AG08396 (cell line): ENCODE measurements at regions not wholly inside any gene's neighbourhood (a gene's known extent, or its start where the extent isn't known, plus 50 kb on each side); places are given as distances from the start of the nearest gene placed in this dataset.

ENCODE experiments used
- DNase-seq: peaks from one replicate; pipeline ENCODE4 v3.0.0; 2012; ENCODE audit warnings: low spot score, mixed read lengths

DNA sequence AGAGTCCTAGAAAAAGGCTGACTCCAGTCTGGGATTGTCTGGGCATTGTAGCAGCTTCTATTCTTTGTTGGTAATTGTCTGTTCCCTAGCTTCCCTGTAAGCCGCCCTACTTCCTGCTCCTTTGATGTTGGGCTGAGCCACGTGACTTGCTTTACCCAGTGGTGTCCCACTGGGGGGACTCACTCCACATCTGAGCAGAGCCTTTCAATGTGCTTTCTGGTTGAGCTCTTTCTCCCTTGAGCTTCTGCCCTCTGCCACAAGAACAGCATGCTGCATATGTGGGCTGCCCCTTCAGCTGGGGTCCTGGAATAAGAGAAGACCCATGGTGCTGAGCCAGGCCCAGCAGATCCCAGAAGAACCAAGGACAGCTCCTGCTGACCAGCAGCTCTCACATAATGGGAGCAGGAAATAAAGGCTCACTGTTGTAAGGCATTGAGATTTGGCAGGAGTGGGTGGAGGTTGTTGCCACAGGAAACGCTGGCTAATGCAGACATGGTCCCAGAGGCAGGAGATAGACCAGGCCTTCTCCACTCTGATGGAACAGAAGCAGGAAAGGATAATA, 276.3 kb upstream of the GJB5 start:
- DNase-seq = no peak

DNA sequence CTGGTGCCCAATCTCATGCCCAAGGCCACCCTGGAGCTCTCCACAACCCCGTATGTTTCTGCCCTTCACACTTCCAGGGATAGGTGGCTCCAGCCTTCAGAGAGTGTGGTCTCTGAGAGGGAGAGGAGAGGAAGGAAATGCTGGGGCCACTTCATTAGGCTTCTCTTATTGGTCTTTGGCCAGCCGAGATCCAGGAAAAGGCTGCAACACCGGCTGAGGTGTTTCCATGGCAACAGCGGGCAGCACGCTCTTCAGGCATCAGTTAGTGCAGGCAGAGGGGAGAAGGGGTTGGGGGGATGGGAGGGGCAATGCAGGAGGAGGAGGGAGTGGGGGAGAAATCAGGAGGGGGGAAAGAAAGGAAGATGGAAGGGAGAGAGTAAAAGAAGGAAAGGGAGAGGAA, 275.1 kb upstream of the GJB5 start:
- no peak for DNase-seq

DNA sequence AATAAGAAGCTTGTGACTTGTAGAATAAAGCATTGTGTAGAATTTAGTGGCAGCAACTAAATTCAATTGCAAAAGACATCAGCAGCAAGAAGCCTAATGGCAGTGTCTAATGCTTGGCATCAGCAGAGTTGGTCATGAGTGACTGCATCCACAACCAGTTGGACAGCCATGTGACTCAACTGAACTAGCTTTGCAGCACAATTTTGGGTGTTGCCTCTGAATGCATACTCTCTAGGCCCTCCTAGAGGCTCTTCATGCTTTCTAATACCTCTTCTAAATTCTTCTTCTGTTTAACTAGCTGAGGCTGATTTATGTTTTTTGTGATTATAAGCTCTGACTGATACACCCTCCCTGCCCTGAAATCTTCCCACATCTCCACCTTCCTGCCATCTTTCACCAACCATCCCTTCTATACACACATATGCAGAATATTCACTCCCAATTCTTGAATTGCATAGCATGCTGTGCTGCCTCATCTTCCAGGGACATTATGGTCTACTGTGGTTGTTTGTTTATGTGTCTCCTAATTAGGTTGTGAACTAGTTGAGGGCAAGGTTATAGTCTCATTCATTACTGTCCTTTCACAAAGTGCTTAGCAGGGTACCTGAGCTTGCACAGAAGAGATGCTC, 266.7 kb upstream of the GJB5 start:
- DNase-seq = no peak

DNA sequence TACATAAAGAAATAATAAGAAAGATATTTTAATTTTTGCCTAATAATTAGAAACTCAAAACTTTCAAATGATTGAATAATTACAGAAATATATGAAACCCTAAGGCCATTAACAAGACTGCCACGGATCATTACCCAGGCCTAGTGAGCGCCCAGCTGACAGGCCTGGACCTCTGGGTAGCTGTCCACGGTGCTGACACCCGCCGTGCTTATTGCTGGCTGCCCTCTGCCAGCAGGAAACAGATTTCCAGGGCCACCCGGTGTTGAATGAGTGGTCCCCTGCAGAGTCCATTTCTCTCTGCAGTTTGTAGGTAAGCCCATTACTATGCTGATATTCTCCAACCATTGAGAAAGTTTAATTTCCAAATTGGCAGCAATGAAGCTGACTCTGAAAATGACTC, 254.4 kb upstream of the GJB5 start:
- DNase-seq = peak; percentile 56

DNA sequence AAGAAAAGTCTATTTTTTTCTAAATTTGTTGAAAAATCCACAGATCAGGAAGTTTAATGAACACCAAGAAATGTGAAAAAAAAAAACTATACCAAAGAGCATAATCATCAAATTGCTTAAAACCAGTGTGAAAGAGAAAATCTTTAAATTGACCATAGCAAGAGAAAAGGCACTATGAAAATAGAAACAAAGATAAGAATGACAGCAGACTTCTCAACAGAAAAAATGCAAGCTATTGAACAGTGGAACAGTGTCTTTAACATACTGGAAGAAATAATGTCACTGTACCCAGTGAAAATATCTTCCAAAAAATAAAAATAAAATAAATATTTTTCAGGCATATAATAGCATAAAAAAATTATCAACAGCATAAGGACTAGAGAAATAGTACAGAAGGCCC, 243.0 kb upstream of the GJB5 start:
- DNase-seq = no peak

DNA sequence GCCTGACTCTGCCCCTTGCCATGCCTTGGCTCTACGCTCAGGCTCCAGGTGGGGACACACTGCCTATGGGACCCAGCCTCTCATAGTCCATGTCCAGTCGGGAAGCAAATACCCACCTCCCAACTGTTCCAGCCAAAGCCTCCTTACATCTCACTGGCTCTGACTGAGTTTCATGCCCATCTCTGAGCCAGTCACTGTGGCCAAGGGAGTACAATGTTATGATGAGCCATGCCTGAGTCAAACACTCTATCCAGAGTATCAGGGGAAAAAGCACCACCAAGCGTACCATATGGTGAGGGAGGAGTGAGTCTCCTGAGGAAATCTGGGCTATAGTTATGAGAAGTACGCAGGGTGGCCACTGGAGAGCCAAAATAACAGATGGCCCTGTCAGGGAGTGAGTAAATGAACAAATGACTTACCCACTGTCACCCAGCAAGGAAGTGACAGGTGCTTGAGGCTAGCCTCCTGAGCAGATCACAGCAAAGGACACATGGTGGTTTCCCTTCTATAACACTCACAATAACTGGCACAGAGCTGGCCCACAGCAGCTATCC, 236.6 kb upstream of the GJB5 start:
- DNase-seq = no peak

DNA sequence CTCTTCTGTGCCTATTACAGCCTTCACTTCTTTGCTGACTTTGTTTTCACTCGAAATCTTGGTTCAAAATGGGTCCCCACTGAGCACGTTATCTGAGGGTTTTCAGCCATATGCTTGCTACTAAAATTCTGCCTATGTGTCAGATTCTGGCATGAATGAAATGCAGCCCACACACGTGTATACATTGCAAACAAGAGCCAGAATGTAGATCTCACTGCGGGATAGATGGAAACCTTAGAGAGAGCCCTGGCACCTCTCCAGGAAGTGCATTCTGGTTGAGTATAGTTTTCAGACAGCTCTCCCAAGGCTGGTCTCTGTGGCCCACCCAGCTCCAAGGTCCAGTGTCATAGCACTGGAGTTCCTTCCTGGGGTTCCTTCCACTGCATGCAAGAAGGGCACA, 234.7 kb upstream of the GJB5 start:
- no peak for DNase-seq

DNA sequence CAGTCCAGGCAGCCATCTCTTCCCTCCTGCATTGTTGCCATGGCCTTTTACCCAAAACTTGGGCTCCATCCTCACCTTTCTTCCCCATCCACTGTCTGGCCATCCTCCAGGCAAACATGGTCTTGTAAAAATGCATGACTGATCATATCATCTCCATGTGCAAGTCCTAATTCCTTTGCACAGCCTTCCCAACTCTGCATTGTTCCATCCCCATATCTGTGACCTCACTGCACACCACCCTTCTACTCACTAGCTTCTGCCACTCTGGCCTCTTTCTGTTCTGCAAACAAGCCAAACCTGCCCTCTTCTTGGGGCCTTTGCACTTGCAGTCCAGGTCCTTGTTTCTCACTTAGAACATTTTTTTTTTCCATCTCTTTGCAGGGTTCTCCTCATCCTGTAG, 230.1 kb upstream of the GJB5 start:
- DNase-seq = no peak

DNA sequence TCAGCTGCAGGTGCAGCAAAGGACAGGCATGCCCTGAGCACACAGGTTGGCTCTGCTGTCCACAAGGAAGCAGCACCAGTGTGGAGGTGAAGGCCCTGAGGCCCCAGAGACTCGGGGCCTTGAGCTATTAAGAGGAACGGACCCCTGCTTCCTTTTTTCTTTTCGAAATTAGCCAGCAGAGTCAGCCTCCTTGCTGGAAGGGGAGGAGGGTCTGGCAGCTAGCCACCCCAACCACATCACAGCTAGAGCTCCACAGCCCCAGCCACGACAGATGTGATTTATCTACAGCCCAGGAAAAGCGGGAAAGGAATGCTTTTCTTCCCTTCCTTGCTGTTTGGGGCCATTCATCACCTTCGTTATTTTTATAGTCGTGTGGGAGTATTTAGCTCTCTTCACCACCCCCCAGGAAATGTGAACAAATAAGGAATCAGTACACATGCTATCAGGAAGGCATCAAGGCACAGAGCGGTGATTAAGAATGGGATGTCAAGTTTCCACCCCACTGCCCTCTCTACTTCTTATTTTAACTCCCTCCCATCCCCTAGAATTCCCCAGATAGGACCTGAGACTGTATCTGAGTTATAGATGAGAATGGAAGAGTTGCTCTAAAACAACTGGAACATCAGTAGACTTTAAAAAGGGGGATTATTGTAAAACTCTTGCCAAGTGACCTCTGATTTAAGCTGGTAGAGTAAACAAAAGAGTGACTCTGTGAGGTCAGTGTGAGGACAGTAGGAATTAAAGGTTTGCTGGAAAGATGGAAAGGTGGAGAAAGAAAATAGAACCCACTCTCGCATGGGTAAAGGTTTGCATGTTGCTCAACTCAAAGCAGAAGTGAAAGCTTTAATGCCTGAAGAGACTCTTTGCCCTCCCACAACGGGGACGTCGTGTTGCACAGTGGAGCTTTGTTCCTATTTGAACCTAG, 224.7 kb upstream of the GJB5 start:
- DNase-seq = no peak

DNA sequence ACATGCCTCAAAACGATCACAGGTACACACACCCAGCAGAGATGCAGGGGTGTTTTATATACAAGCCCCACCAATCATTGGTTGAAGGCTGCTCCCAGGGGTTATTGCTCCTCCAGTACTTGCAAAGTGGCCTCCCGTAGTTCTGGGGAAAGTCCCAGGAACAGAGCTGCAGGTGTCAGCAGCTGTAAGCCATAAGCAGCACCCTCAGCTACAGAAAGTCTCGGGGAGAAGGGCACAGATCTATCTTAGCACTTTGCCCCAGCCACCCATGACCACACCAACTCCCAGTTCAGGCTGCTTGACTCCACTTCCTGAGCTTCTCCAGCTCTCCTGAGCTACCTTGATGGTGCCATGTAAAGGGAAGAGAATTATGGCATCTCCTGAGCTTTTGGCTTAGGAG, 222.7 kb upstream of the GJB5 start:
- DNase-seq = no peak

DNA sequence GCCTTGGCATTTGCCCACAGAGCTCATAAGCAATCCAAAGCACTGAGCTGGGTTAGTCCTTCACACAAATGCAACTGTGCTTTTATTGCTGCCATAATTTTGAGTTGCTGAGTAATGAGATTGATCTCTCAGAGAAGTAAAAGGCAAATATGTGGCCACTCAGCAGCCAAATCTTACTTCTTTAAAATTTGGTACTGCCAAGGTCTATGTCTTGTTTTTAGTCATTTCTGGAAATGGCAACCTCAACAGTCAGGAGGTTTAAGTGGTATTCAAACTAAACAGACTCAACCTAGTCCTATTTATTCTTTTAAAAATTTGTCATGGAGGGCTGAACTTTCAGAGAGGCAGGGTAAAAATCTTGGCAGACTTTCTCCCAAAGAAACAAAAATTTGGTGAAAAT, 216.4 kb upstream of the GJB5 start:
- no peak for DNase-seq

DNA sequence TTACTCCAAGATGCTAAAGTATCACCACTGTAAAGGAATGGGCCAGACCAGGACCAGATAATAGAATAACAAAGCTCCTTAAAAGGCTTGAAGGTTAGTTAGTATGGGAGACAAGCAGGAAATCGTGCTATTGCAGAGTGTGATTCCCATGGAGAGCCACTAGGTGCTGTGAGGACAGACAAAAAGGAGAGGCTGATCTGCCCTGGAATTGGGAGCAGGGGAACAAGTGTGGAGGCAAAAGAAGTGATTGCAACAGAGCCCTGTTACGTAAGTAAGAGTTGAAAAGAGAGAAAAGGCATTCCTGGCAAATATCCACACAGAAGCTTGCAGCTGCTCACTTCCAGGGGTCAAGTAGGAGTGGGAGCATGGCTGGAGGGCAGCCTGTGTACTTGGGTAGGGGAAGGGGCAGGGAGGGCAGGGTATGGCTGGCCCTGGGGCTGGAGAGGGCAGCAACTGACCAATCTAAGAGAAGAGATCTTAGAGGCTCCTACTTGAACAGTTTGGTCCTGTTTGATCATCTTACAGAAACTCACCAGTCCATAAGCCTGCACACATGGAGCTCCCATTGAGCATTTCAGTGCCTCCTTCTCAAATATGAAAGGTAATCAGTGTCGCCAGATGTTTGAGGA, 207.7 kb upstream of the GJB5 start:
- no peak for DNase-seq

DNA sequence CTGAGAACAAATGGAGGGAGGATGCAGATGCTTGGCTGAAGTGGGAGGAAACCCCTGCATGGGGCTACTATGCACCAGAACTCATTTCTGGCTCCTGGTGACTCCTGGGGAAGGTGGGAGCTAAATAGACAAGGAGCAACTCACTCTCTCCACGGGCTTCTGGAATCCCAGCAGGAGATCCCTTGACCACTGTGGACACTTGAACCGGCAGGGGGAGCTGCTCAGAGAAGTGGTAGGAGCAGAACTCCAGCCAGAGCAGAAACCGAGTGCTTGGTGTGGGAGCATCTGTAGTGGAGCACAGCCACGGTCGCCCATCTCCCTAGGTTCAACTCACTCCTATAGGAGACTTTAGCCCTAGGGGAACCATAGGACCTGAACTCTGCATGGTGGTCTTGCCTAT, 205.6 kb upstream of the GJB5 start:
- no peak for DNase-seq

DNA sequence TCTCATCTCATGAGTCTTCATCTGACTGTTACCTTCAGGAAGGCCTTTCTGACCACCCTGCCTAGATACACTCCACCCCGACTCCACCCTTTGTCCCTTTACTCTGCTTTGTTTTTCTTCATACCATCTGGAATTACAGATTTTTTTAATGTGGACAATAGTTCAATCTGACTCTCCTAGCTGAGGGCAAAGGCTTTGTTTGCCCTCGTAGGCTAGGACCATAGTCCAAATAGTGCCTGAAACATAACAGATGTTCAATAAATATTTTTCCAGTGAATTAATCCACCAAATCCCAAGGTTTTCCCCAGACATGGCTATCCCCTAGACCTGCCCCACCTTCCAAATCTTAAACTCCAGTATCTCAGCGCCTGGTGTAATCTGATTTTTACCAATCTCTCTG, 176.5 kb upstream of the GJB5 start:
- DNase-seq = no peak

DNA sequence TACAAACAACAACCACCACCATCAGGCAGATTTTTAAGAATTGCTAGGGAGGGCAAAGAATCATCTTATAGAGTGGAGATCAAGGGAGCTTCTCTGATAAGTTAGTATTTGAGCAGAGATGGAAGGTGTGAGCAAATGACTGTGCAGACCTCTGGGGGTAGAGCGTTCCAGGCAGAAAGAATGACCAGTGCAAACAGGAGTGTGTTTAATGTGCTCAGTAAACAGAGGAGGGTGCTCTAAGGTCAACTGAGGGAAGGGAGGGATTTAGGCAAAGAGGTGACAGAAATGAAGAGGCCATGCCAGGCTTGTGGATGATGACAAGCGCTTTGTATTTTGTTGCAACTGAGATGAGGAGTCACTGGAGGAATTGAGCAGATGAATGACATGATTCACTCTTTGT, 172.5 kb upstream of the GJB5 start:
- DNase-seq = no peak

DNA sequence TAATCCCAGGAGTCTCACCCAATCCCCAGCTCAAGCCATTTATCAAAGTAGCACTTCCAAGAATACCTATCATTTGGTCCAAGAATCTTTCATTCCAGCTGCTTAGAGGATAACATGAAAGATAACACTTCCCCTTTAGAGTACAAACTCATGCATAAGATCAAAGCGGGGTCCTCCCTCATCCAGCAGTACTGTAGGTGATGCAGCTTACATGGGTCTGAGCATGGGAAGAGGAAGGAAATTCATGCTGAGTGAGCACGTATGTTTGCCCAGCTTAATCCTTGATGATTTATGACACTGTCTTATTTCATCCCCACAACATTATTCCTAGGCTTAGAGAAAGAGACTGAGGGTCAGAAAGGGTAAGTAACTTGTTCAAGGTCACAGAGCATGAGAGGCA, 167.1 kb upstream of the GJB5 start:
- no peak for DNase-seq

DNA sequence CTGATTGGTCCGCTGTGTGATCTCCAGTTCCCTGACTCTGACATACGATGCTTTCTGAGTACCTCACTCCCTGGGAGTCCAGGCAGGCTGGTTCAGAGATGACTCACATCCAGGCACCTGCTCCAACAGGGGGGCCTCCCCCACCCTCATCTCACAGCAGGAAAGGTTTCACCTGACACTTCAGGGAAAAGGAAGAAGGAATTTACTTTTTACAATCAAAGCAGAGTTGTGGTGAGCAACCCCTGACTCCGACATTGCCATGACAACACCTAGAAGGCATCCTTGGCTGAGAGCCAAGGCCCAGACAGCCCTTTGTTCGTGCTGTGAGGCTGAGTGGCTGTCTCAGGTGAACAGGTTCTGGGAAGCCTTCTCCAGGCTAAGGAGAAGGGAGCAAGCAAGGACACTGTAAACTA, 164.6 kb upstream of the GJB5 start:
- no peak for DNase-seq

DNA sequence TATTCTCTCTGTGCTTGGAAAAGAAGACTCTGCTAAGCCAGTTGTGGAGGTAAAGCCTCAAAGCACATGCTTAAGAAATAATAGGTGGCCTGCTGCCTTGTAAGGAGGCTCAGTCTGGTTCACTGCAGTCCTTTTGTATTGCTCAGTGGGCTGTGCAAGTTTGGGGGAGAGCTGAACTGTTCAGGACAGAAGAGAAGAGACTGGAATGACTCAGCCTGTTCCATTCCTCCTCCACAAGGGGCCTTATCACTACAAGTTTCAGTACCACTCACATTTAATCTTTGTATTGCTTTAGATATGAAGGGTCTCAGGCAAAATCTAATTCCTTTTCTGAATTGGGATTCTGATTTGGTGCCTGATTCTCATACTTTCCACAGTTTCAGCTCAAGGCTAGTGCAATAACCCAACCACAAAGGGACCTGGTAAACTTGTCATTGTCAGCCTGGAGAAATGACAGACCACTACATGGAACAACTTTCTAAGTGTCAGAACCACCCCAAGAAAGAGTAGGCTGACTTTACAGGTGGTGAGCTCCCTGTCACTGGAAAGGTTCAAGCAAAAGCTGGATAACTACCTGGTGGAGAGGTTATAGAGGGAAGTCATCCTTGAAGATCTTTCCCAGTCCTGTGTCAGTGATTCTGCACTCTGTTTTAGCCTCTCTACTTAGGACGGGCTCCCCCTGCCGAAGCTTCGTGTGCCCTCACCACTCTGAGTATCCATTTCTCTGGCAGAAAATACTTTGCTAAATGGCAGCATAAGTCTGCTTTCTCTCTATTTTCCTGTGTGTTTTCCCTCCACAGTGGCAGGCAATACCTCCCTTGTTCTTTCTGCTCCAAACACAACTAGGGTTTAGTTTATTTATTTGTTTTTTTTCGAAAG, 162.9 kb upstream of the GJB5 start:
- no peak for DNase-seq

DNA sequence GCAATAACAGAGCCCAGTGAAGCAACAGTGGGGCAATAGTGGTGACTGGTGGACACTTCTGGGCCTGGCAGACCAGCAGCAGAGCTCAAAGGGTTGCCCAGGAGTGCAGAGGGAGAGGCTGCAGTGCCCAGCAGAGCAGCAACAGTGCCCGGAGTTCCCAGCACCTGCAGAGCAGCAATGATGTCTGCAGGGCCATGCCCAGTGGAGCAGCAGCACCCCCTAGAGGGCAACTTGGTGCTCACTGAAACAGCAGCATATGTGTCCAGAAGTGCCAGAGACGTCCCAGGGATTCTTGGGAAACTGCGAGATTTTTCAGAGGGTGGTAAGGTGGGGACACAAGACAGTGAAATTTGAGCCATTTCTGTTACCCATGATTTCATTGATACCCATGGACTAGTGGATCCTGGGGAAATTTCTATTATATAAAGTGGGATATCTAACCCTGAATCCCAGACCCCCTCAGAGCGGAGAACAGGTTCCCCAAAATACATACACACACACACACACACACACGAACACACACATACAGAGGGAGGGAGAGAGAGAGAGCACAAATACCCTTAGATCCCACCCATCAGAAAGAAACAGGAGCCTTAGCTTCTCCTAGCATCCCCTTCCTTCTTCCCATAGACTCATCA, 156.9 kb upstream of the GJB5 start:
- DNase-seq = peak; percentile 82

DNA sequence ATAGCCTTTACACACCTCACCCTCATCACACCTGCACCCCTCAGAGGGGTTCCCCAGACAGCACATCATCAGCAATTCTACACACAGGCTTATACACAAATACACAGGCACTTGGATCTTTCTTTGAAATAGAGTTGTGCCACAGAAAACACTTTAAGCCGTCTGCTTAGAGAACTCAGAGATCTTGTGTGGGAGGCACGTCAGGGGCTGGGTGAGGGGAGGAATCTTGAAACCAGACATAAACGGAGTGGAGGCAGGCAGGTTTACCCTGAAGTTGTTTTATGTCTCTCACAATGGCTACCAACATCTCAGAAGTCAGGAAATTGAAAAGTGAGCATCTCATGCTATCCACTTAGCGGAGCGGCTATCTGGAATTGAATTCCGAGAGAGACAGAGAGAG, 151.9 kb upstream of the GJB5 start:
- no peak for DNase-seq

DNA sequence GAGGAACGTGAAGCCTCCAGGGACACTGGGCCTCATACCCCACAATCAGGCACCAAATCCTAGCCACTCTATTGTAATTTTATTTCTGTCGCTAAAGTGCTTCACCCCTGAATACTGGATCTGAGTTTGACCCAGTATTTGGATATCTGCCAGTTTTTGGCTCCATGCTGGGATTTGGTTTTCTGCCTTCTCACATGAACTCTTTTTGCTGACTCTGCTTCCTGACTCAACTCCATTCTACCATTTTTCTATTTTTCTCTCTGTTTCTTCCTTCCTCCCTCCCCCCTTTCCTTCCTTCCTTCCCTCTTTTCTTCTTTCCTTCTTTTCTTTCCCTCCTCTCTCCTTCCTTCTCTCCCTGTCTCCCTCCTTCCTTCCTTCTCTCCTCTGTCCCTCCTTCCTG, 151.3 kb upstream of the GJB5 start:
- no peak for DNase-seq
